HG03159 (cell line): ENCODE measurements at regions not wholly inside any gene's neighbourhood (a gene's known extent, or its start where the extent isn't known, plus 50 kb on each side); places are given as distances from the start of the nearest gene placed in this dataset.
A peak's percentile ranks its signal among the peaks of the same experiment; 100 is the strongest.

Experiments
- ATAC-seq: cut with Tn5 transposase; IDR thresholded peaks from one replicate; pipeline ENCODE4 v1.9.1; 2021; ENCODE audit warnings: mild to moderate bottlenecking, moderate library complexity; ENCODE audit not compliant: unreplicated experiment

- no peak for ATAC-seq
These were observed 127.0 kb downstream of the CHSY1 start for GRCh38 chr15:101124731-101125451.

- no peak for ATAC-seq
These were observed 128.5 kb downstream of the CHSY1 start for GRCh38 chr15:101123222-101123910.

- ATAC-seq, result no peak
These were observed 129.0 kb downstream of the CHSY1 start for GRCh38 chr15:101122806-101123205.

GRCh38 chr15:101122266-101122665 is 129.6 kb downstream of the CHSY1 start:
- ATAC-seq, result no peak

- peak; percentile 70 for ATAC-seq
These were observed 130.2 kb downstream of the CHSY1 start for GRCh38 chr15:101121511-101122090.

- ATAC-seq, result no peak
These were observed 130.9 kb downstream of the CHSY1 start for GRCh38 chr15:101120987-101121386.

- ATAC-seq, result no peak
These were observed 131.4 kb downstream of the CHSY1 start for GRCh38 chr15:101120473-101120872.
